ENCODE measurements at regions not wholly inside any gene's neighbourhood (a gene's known extent, or its start where the extent isn't known, plus 50 kb on each side); places are given as distances from the start of the nearest gene placed in this dataset.
"Not testable (repeated sequence)": the region's sequence is repeated elsewhere in the genome, so short reads cannot be mapped to it uniquely, and the experiment has no call there.

DNA sequence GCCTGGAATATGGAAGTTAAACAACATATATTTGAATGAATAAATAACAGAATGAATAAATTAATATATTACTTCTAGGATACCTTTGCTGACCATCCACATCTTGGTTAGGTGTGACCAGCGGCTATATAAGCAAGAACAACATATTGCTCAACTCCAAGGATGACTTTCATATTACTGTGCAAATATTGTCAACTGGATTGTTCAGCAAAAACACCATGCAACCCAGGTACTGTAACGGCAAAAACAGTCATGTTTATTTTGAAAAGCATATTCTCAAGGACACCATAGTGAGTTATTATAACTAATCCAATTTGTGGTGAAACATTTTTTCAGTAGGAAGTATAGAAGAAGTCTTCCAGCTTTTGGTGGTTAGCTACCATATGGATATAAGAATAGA, 907.9 kb downstream of the IGSF11 start:
- no peak for DNase-seq

DNA sequence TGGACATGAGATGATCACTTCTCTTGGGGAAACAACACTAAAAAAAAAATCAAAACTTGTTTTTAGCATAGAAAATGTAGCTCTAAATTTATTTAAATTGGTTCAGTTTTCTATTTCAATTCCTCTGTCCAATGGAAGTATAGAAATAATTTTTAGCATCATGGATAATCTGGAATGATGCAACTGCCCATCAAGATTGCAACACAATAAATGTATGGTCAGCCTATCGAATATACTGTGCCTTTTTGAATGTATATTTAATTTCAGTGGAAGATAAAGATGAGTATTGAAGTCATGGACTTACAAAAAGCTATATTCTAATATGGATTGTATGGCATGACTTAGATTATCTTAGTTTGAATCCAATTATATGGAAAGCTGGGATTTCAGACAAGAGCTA, 906.7 kb downstream of the IGSF11 start:
- DNase-seq = no peak

DNA sequence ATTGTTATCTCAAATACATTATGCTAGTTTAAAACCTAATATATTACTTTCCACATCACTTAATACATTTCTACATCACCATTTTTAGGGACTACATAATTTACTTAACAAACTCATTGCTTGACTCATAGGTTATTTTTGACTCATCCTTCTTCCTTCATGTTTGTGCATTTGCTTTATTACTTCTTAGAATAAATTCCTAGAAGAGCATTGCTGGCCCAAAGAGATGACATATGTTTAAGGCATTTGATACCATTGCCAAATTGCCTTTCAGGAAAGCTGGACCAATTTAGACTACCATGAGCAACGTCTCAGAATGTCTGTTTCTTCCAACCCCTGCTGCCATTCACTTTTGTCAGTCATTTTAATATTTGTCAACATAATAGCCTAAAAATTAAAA, 905.8 kb downstream of the IGSF11 start:
- no peak for DNase-seq

DNA sequence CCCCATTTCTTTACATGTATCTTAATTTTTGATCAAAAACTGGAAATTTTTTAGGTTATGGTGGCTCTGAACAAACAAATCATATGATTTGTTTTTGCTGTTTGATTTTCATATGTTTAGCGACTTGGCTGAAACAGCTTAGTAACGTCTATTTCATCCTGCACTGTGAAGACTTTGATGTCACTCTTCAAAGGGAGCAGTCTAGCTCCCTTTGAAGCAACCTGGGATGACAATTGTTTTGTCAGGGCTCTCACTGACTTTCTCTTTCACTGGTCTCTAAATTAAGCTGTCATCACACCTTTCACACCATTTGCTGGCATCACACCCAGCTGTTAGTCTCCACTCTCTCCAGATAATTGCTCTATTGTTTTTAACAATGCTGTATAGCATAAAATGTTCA, 896.9 kb downstream of the IGSF11 start:
- peak in 1 of 3 experiments; percentile 17 for DNase-seq

DNA sequence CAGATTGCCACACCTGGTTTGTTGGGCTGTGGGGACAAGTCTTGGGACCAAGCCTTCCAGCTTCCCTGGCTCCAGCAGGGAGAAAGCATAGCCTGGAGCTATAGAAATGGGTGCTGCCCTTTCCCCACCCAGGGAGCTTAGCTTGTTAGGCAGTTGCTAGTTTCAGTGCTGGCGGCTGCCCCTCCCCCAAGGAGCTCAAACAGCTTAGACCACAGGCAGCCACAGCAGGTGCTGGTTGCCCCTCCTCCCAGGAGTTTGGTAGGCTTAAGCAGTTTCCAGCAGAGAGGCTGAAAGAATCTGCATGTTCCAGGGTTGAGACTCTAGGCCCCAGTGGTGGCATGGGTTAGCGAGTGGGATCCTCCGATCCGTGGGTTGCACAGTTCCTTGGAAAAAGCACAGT, 889.7 kb downstream of the IGSF11 start:
- peak in 2 of 3 experiments; percentile 50 to 74 for DNase-seq

DNA sequence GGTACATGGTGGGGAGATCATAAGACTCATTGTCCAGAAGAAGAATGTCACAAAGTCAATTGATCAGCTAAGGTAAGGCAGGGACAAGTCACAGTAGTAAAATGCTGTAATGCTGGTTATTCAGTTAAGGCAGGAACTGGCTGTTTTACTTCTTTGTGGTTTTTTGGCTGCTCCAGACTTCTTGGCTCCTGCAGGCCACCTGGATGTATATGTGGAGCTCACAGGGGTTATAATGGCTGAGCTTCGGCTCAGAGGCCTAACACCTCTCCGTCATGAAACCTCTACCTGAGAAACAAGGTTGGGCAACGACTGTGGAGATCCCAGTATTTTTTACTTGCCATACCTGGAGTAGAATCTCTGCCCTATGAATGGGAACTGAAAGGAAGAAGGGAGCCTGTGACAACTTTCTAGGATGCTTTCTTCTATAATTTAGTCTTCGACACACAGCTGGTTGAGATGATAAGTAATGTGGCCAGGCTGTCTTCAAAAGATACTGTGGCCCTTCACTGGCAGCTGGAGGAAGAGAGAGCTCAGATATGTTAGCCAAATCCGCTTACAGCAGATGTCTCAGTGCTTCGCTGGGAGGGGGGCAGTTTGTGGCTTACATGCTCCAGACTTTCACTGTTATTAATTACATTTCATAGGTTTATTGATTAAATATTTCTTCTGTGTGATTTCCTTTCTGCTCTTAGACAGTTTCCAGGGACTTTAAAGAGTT, 887.8 kb downstream of the IGSF11 start:
- no peak for DNase-seq

DNA sequence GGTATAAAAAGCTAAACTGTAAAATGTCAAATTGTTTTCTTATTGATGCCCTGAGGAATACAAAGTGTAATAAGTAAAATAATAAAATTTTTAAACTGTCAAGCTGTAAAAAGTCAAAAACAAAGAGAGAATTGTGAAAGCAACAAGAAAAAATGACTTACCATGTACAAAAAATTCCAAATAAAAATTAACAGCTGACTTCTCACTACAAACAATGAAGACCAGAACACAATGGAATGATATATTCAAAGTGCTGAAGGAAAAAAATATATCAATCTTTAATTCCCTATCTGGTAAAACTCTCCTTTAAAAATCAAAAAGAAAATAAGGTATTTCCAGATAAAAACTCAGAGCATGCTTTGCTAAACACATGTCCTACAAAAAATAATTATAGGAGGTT, 883.5 kb downstream of the IGSF11 start:
- DNase-seq = no peak

DNA sequence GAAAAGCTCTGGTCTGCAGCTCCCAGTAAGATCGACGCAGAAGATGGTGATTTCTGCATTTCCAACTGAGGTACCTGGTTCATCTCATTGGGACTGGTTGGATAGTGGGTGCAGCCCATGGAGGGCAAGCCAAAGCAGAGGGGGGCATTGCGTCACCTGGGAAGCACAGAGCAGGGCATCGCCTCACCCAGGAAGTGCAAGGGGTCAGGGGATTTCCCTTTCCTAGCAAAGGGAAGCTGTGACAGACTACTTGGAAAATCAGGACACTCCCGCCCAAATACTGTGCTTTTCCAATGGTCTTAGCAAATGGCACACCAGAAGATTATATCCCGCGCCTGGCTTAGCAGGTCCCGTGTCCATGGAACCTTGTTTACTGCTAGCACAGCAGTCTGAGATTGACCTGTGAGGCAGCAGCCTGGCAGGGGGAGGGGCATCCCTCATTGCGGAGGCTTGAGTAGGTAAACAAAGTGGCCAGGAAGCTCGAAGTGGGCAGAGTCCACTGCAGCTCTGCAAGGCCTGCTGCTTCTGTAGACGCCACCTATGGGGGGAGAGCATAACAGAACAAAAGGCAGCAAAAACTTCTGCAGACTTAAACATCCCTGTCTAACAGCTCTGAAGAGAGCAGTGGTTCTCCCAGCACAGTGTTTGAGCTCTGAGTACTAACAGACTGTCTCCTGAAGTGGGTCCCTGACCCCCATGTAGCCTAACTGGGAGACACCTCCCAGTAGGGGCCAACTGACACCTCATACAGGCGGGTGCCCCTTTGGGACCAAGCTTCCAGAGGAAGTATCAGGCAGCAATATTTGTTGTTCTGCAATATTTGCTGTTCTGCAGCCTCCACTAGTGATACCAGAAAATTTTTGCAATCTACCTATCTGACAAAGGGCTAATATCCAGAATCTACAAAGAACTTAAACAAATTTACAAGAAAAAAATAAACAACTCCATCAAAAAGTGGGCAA, 871.7 kb downstream of the IGSF11 start:
- not testable (repeated sequence) for DNase-seq

DNA sequence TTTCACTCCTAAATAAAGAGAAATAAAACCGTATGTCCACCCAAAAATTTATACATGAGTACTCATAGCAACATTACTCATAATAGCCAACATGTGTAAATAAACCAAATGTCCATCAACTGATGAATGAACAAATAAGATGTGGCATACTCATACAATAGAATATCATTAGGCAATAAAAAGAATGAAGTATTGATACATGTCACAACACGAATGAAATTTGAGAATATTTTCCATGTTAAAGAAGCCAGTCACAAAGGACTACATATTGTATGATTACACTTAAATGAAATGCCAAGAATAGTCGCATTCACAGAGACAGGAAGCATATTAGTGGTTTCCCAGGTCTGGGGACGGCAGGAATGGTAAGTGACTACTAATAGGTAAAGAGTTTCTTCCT, 869.2 kb downstream of the IGSF11 start:
- DNase-seq = peak in 1 of 3 experiments; percentile 14

DNA sequence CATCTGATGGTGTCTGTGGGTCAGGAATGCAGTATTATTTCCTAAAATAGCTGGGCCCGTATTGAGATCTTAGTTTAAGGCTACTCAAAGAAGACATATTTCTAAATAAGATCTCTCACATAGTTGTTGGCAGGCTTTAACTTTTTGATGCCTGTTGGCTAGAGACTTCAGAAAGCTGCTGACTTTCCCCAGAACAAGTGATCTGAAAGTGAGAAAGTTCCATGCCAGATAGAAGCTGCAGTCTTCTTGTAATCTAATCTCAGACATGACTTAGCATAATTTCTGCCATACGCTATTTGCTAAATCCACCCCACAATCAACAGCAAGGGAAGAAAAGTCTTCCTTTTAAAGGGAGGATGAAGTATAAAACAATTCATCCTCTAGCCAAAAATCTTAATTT, 867.1 kb downstream of the IGSF11 start:
- DNase-seq = no peak

DNA sequence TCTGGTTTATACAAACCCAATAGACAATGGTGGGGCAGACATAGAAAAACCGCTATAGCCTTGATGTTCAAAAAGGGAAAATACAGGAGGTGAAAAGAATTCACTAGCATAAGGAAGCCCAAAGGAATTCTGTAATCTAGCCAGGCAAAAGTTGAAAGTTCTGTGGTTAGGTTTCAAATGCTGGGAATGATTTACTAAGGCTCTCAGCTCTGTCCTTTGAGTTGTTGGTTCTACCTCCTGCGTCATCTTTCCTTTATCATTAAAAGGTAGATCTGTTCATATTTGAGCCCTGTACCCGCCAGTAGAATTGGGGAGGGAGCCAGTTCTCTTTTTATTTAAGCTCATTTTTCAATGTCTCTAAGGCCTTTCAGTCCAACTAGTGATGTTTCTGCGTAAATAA, 866.5 kb downstream of the IGSF11 start:
- no peak for DNase-seq

DNA sequence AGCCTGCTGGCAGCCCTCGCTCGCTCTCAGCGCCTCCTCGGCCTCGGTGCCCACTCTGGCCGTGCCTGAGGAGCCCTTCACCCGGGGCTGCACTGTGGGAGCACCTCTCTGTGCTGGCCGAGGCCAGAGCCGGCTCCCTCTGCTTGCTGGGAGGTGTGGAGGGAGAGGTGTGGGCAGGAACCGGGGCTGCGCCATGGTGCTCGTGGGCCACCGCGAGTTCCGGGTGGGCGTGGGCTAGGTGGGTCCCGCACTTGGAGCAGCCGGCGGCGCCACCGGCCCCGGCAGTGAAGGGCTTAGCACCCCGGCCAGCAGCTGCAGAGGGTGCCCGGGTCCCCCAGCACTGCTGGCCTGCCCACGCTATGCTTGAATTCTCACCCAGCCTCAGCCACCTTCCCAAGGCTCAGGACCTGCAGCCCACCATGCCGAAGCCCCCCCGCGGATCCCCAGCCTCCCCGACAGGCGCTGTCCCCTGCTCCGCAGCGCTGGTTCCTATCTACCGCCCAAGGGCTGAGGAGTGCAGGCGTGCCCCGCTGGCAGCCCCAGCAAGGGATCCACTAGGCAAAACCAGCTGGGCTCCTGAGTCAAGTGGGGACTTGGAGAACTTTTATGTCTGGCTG, 863.3 kb downstream of the IGSF11 start:
- DNase-seq = no peak

DNA sequence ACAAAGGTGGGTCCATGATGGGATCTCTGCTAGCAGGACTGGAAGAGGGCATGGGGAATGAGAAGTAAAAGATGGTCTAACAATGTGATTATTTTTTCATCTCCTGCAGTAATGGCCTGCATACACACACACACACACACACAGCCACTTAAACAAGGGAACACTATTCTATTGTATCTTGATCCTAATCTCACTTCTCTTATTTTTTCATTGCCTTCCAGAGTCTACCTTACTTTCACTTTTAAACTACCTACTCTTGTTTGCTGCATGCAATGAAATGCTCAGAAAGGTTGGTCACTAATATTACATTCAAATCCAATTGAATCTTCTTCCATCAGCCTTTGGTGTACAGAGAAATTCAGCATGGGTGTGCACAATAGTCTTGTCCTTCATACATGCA, 853.8 kb downstream of the IGSF11 start:
- DNase-seq = no peak

DNA sequence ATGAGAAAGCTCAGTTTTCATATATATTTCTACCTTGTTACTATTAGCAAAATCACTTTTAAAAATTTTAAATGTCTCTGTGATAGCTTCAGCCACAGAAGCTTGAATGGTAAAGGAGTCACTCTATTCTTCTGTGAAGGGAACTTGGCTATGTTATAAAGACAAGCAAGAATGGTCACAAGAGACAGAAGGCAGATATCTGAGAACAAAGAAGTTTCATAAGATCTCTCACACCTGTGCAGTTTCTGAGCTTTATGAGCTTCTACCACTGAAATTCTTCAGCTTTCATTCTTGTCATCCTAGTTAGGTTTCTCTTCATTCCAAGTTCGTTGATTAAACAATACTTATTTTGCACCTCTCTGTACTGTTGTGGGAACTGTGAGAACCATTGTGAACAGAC, 853.4 kb downstream of the IGSF11 start:
- DNase-seq = no peak

DNA sequence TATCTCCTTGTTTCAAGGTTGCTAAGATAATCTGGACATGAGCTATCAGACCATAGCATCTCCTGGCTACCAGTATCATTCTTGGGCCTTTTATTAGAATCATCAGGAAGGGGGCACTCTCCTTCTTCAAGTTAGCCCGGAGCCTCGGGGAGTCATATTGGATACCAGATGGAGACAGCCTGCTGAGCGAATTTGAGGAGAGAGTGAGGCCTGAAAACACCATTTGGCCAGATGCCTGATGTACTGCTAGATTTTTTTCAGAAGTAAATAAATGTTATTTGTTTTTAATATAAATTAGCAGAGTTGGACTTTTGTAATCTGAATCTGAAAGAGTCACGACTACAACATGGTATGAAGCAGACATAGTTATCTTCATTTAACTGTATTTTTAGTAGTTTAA, 848.6 kb downstream of the IGSF11 start:
- DNase-seq = peak in 1 of 3 experiments; percentile 13

DNA sequence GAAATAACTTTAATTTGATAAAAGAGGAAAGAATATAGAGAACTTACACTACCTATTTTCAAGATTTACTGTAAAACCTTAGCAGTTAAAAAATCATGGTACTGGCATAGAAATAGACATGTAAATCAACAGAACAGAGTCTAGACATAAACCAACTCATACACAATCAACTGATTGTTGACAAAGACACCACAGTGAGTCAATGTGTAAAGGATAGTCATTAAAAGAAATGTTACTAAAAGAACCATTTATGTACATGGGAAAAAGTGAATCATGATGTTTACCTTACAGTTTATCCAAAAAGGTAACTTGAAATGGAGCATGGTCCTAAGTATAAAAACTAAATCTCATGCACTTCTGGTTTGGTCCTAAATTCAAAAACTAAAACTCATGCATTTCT, 847.4 kb downstream of the IGSF11 start:
- DNase-seq = no peak

DNA sequence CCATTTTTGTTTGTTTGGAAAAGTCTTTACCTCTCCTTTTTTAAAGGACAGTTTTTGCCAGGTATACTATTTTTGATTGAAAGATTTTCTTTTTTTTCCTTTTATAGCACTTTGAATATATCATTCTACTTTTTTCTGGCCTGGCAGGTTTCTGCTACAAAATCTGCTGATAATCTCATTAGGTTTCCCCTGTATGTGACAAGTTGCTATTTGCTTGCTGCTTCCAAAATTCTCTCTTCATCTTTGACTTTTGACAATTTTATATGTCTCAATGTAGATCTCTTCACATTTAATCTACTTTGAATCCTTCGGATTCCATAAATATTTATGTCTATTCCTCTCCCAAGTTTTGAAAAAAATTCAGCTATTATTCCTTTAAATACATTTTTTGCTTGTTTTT, 838.5 kb downstream of the IGSF11 start:
- no peak for DNase-seq

DNA sequence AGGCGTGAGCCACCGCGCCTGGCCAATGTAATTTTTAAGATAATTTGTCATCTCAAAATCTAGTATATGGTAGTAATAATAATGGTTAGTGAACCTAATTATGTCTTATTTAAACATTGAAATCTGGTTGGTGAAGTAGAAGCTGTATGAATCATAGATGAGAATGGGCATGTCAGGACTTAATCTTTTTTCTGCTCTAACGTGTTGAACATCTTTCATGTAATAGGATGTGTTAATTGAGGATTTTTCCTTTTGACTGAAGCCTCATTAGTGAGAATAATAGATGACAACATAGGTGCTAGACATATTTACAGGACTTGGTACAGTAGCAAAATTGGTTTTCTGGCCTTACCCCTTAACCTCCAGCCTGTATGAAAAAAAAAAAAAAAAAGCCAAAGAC, 835.6 kb downstream of the IGSF11 start:
- DNase-seq = no peak

DNA sequence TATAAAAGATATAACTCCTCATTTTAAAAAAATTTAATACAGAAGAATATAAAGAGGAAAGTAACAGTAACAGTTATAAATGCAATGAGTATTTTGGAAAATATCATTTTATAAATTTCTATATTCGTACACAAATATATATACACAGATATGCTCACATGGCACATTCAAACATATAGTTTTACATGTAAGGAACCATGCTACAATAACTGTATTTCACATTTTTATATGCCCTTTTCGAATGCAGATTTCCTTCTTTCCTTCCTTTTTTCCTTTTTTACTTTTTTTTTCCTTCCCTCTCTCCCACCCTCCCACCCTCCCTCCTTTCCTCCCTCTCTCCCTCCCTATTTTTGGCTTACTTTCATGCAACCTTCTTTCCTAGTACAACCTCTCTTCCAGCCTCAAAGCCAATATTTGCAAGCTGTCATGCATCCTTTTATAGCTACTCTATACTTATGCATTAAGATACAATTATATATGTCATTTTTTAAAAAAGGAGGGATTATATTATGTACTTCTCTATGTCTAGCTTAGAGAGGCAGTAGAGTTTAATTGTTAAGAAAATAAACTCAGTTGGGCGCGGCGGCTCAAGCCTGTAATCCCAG, 830.5 kb downstream of the IGSF11 start:
- no peak for DNase-seq

DNA sequence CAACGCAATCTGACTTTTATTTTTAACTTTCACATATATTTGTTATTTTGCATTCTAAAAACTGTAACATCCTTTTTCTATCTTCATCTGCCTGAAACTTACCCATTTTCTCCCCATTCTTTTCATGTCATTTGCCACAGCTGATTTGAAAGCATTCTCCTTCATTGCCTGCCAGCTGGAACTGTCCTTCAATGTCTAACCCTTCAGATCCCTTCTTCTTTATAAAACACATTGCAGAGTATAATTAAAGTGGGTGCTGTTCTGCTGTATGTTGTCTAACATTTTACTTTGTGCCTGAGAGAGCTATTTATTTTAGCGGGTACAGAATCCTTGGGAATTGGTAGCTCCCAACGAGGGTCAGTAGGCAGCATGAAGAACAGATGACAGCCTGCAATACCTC, 827.4 kb downstream of the IGSF11 start:
- peak in 2 of 3 experiments; percentile 5 to 61 for DNase-seq

DNA sequence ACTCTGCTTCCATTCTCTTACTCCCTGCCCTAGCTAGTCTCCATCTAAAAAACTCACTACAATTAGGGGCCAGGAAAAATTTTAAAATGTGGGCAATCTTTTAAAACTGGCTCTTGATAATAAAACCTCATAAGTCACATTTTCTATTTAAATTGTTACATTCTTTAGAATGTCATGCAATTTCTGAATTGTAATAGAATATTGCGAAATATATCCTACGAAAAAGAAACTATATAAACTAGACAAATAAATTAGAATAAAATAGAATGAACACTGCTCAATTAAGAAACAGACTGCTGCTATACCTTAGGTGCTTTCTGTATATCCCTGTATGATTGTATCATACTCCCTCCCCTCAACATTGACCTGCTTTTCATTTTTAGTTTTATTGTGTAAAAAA, 826.0 kb downstream of the IGSF11 start:
- no peak for DNase-seq

DNA sequence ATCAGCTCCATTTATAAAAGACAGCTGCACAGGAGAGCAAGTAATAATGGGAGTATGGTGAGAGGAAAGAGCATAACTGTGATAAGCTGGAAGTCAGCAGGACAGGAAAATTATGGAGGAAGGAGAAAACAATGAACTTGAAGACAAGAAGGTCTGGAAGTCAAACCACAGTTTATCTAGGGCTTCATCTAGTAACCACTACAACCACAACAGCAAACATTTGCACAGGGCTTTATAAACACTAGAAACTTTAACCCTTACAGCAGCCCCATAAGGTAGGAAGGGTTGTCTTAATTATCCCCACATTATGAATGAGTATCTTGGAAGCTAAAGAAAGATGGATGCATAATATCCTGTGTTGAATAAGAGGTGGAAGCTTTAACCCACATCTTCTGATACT, 820.8 kb downstream of the IGSF11 start:
- no peak for DNase-seq

DNA sequence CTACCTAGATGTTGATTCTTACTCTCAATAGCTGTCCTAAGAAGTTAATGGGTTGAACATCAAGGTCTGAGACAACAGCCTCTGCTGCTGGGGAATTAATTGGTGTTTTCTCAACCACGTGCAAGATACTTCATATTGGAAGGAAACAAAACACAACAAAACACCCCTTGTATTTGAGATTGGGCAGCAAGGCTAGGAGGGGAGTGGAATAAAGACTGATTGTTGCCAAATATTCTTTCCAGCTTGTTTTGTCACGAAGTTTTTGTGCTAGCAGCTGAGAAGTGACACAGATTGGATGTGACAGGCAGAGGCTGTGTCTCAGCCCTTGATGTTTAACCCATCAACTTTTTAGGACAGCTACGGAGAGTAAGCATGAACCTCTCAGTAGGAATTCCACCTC, 808.4 kb downstream of the IGSF11 start:
- no peak for DNase-seq
